Sigmoid colon (tissue), 6 donors: ENCODE measurements at regions not wholly inside any gene's neighbourhood (a gene's known extent, or its start where the extent isn't known, plus 50 kb on each side); places are given as distances from the start of the nearest gene placed in this dataset.
"Not testable (repeated sequence)": the region's sequence is repeated elsewhere in the genome, so short reads cannot be mapped to it uniquely, and the experiment has no call there.

ENCODE experiments used
- DNase-seq: peaks from one replicate; pipeline ENCODE4 v3.0.0-alpha.2; 2019
- H3K27ac ChIP-seq, 4 donors: fragments of 200-600 bp; sonication (generic); one replicate each; pipeline ENCODE4 v1.5.1; 2016 to 2019; ENCODE audit warnings: mild to moderate bottlenecking in 1 of 4
- H3K27me3 ChIP-seq, 3 donors: fragments of 200-600 bp; sonication (generic); one replicate each; pipeline ENCODE4 v1.5.1; 2019; ENCODE audit warnings: mild to moderate bottlenecking in 1 of 3
- H3K36me3 ChIP-seq, 4 donors: fragments of 200-600 bp; sonication (generic); one replicate each; pipeline ENCODE4 v1.5.1; 2016 to 2019
- H3K4me1 ChIP-seq, 4 donors: fragments of 200-600 bp; sonication (generic); one replicate each; pipeline ENCODE4 v1.5.1; 2017 to 2019
- H3K4me3 ChIP-seq, 4 donors: fragments of 200-600 bp; sonication (generic); one replicate each; pipeline ENCODE4 v1.5.1; 2017 to 2019; ENCODE audit warnings: mild to moderate bottlenecking in 2 of 4, moderate library complexity in 1 of 4
- H3K9me3 ChIP-seq, 4 donors: fragments of 200-600 bp in 3 of 4; sonication (generic) in 3 of 4; one replicate each; pipeline versions ENCODE4 v1.5.1 to v1.6.1; 2013 to 2019
- CTCF ChIP-seq, 4 experiments: fragments of 450-650 bp in 3 of 4; fragments of 200-600 bp in 1 of 4; IDR thresholded peaks; one replicate each; pipeline ENCODE4 v1.5.1; 2016 to 2019; ENCODE audit warnings: antibody characterized with exemption in 4 of 4, mild to moderate bottlenecking in 3 of 4, moderate library complexity in 2 of 4
- EP300 ChIP-seq, 4 donors: sonication (generic); formaldehyde crosslinking; IDR thresholded peaks; one replicate each; pipeline ENCODE4 v1.6.1; 2017; ENCODE audit warnings: antibody characterized with exemption in 4 of 4
- POLR2A ChIP-seq, 2 donors: fragments of 450-650 bp; IDR thresholded peaks; one replicate each; pipeline ENCODE4 v1.6.1; 2016; ENCODE audit warnings: antibody characterized with exemption in 2 of 2, mild to moderate bottlenecking in 2 of 2, moderate library complexity in 2 of 2
- POLR2AphosphoS5 ChIP-seq, 4 donors: sonication (generic); formaldehyde crosslinking; IDR thresholded peaks; one replicate each; pipeline ENCODE4 v1.6.1; 2017; ENCODE audit warnings: antibody characterized with exemption in 4 of 4
- WGBS, 2 donors: extraction: QIAGEN DNeasy Blood & Tissue Kit; methylation state at CpG; one replicate each; pipeline ENCODE4 v1.1.7; 2013; 5-methylcytosine and 5-hydroxymethylcytosine counted together
- intact Hi-C: fragments of 100-400 bp; cut with DNase I; formaldehyde crosslinking; loops from one replicate; pipeline ENCODE4 v1.15.1; 2023
- donor health status: healthy with polysubstance abuse.
- donor health status: healthy.

- no peak for DNase-seq
- no peak overlapping the region for H3K27ac ChIP-seq
- H3K9me3 ChIP-seq, result no peaks in the 10 kb centered on the region
- TF ChIP-seq POLR2AphosphoS5 (IDR thresholded peaks at IDR 0.05) (no peak), EP300 (IDR thresholded peaks at IDR 0.05) (no peak), POLR2A (IDR thresholded peaks at IDR 0.05) (no peak), CTCF (IDR thresholded peaks at IDR 0.05) (no peak)
- no peaks in the 10 kb centered on the region for H3K4me1 ChIP-seq
- intact Hi-C loops, result no loop called here
- no peaks in the 10 kb centered on the region for H3K27me3 ChIP-seq
- H3K36me3 ChIP-seq, result no peaks in the 10 kb centered on the region
- no peak overlapping the region for H3K4me3 ChIP-seq
- WGBS, 2 donors, result 88 to 94% methylated on average over 1 of the region's 1 CpG
Observed at GRCh38 chr14:29982171-29982570, 54.5 kb upstream of the PRKD1 start.

GRCh38 chr14:29982993-29983392 is 55.3 kb upstream of the PRKD1 start:
- WGBS, 2 donors, result 80 to 82% methylated on average over 1 of the region's 1 CpG

GRCh38 chr14:29990344-29990857 is 62.8 kb upstream of the PRKD1 start:
- H3K36me3 ChIP-seq, H3K4me3 ChIP-seq, H3K27ac ChIP-seq, H3K4me1 ChIP-seq, H3K27me3 ChIP-seq, H3K9me3 ChIP-seq, DNase-seq, intact Hi-C loops: not testable (repeated sequence)
- WGBS, 2 donors, result 84 to 90% methylated on average over 30 of the region's 30 CpGs

More at GRCh38 chr14:29982993-29983392, 55.3 kb upstream of the PRKD1 start:
- H3K36me3 ChIP-seq, result no peaks in the 10 kb centered on the region
- no peak overlapping the region for H3K27ac ChIP-seq
- TF ChIP-seq EP300 (IDR thresholded peaks at IDR 0.05) (no peak), POLR2A (IDR thresholded peaks at IDR 0.05) (no peak), POLR2AphosphoS5 (IDR thresholded peaks at IDR 0.05) (no peak), CTCF (IDR thresholded peaks at IDR 0.05) (no peak)
- intact Hi-C loops, result no loop called here
- no peaks in the 10 kb centered on the region for H3K4me1 ChIP-seq
- no peak for DNase-seq
- no peaks in the 10 kb centered on the region for H3K27me3 ChIP-seq
- H3K9me3 ChIP-seq, result no peaks in the 10 kb centered on the region
- H3K4me3 ChIP-seq, result no peak overlapping the region

GRCh38 chr14:29990993-29991392 is 63.3 kb upstream of the PRKD1 start:
- DNase-seq, result no peak
- Histone ChIP-seq H3K27me3 (no peaks in the 10 kb centered on the region), H3K27ac (no peak overlapping the region), H3K9me3 (no peaks in the 10 kb centered on the region), H3K4me3 (no peak overlapping the region), H3K36me3 (no peaks in the 10 kb centered on the region), H3K4me1 (no peaks in the 10 kb centered on the region)
- intact Hi-C loops, result no loop called here
- TF ChIP-seq POLR2AphosphoS5 (IDR thresholded peaks at IDR 0.05), result no peak
- WGBS, 2 donors, result 92 to 97% methylated on average over 2 of the region's 2 CpGs

- Histone ChIP-seq H3K36me3 (no peaks in the 10 kb centered on the region), H3K4me3 (no peak overlapping the region), H3K9me3 (no peaks in the 10 kb centered on the region), H3K4me1 (no peaks in the 10 kb centered on the region), H3K27ac (no peak overlapping the region), H3K27me3 (no peaks in the 10 kb centered on the region)
- no peak for TF ChIP-seq CTCF (IDR thresholded peaks at IDR 0.05)
- no peak for TF ChIP-seq POLR2A (IDR thresholded peaks at IDR 0.05)
- TF ChIP-seq POLR2AphosphoS5 (IDR thresholded peaks at IDR 0.05), result no peak
- TF ChIP-seq EP300 (IDR thresholded peaks at IDR 0.05), result no peak
- WGBS, 2 donors, result 45 to 84% methylated on average over 2 of the region's 2 CpGs
- DNase-seq, result no peak
- intact Hi-C loops, result no loop called here
Observed at GRCh38 chr14:29993143-29993542, 65.5 kb upstream of the PRKD1 start.

- DNase-seq, result no peak
- Histone ChIP-seq H3K27me3 (no peaks in the 10 kb centered on the region), H3K4me3 (no peak overlapping the region), H3K4me1 (no peaks in the 10 kb centered on the region), H3K27ac (no peak overlapping the region), H3K9me3 (no peaks in the 10 kb centered on the region), H3K36me3 (no peaks in the 10 kb centered on the region)
- WGBS, 2 donors, result 61 to 83% methylated on average over 3 of the region's 3 CpGs
- intact Hi-C loops, result no loop called here
- TF ChIP-seq EP300 (IDR thresholded peaks at IDR 0.05) (no peak), POLR2A (IDR thresholded peaks at IDR 0.05) (no peak), CTCF (IDR thresholded peaks at IDR 0.05) (no peak), POLR2AphosphoS5 (IDR thresholded peaks at IDR 0.05) (no peak)
Observed at GRCh38 chr14:29999013-29999539, 71.4 kb upstream of the PRKD1 start.
